Nephron (organoid): ENCODE measurements at regions not wholly inside any gene's neighbourhood (a gene's known extent, or its start where the extent isn't known, plus 50 kb on each side); places are given as distances from the start of the nearest gene placed in this dataset.

Source experiments
- H3K27ac Mint-ChIP-seq, 3 experiments: 2 replicates each; pipeline ENCODE4 v1.8.0; 2020; ENCODE audit warnings: mixed read lengths in 3 of 3, mild to moderate bottlenecking in 2 of 3, moderate library complexity in 1 of 3
- H3K27me3 Mint-ChIP-seq: 2 replicates; pipeline ENCODE4 v1.8.0; 2021; ENCODE audit warnings: low read depth, mild to moderate bottlenecking, moderate library complexity, mixed read lengths
- H3K36me3 Mint-ChIP-seq: 2 replicates; pipeline ENCODE4 v1.8.0; 2020; ENCODE audit warnings: low read depth, mixed read lengths
- H3K4me1 Mint-ChIP-seq: 2 replicates; pipeline ENCODE4 v1.8.0; 2020; ENCODE audit warnings: mixed read lengths
- H3K4me3 Mint-ChIP-seq, 3 experiments: 2 replicates each; pipeline ENCODE4 v1.8.0; 2020; ENCODE audit warnings: mild to moderate bottlenecking in 3 of 3, mixed read lengths in 3 of 3, moderate library complexity in 2 of 3
- H3K9me3 Mint-ChIP-seq: 2 replicates; pipeline ENCODE4 v1.8.0; 2020; ENCODE audit warnings: mixed read lengths
- CTCF ChIP-seq, 3 experiments: fragments of 200-600 bp; sonication (generic); IDR thresholded peaks; one replicate each; pipeline ENCODE4 v1.5.0; 2021; ENCODE audit warnings: antibody characterized with exemption in 3 of 3; ENCODE audit not compliant: unreplicated experiment in 3 of 3

- TF ChIP-seq CTCF (IDR thresholded peaks at IDR 0.05; ENCODE audit: unreplicated experiment in 3 of 3): no peak
- Mint-ChIP-seq H3K9me3 (peaks cover 14% of the 10 kb centered on the region), H3K4me1 (peaks cover 14% of the 10 kb centered on the region), H3K4me3 (no peak overlapping the region), H3K36me3 (no peaks in the 10 kb centered on the region), H3K27ac (peak overlapping the region in 1 of 3 experiments; percentile 38), H3K27me3 (peaks cover 27% of the 10 kb centered on the region)
Observed at GRCh38 chr20:60749804-60750602, 502.1 kb upstream of the CDH4 start.

- Mint-ChIP-seq H3K4me3 (no peak overlapping the region), H3K36me3 (no peaks in the 10 kb centered on the region), H3K27ac (no peak overlapping the region), H3K9me3 (peaks cover 11% of the 10 kb centered on the region), H3K27me3 (peaks cover 25% of the 10 kb centered on the region), H3K4me1 (peaks cover 14% of the 10 kb centered on the region)
- no peak for TF ChIP-seq CTCF (IDR thresholded peaks at IDR 0.05; ENCODE audit: unreplicated experiment in 3 of 3)
Observed at GRCh38 chr20:60750909-60751308, 501.2 kb upstream of the CDH4 start.

GRCh38 chr20:60751826-60752225 is 500.2 kb upstream of the CDH4 start:
- Mint-ChIP-seq H3K4me3 (no peak overlapping the region), H3K9me3 (peaks cover 11% of the 10 kb centered on the region), H3K36me3 (no peaks in the 10 kb centered on the region), H3K27me3 (peaks cover 19% of the 10 kb centered on the region), H3K27ac (no peak overlapping the region), H3K4me1 (peaks cover 14% of the 10 kb centered on the region)
- TF ChIP-seq CTCF (IDR thresholded peaks at IDR 0.05; ENCODE audit: unreplicated experiment in 3 of 3): no peak

- Mint-ChIP-seq H3K4me1 (peaks cover 14% of the 10 kb centered on the region), H3K4me3 (no peak overlapping the region), H3K27ac (no peak overlapping the region), H3K9me3 (peaks cover 13% of the 10 kb centered on the region), H3K36me3 (no peaks in the 10 kb centered on the region), H3K27me3 (peaks cover 19% of the 10 kb centered on the region)
- no peak for TF ChIP-seq CTCF (IDR thresholded peaks at IDR 0.05; ENCODE audit: unreplicated experiment in 3 of 3)
Observed at GRCh38 chr20:60752741-60753420, 499.2 kb upstream of the CDH4 start.

- peaks cover 14% of the 10 kb centered on the region for H3K4me1 Mint-ChIP-seq
- TF ChIP-seq CTCF (IDR thresholded peaks at IDR 0.05; ENCODE audit: unreplicated experiment in 3 of 3): no peak
- H3K9me3 Mint-ChIP-seq: peaks cover 7% of the 10 kb centered on the region
- H3K27me3 Mint-ChIP-seq: peaks cover 4% of the 10 kb centered on the region
- peak overlapping the region in 1 of 3 experiments; percentile 49 for H3K27ac Mint-ChIP-seq
- no peaks in the 10 kb centered on the region for H3K36me3 Mint-ChIP-seq
- no peak overlapping the region for H3K4me3 Mint-ChIP-seq
Observed at GRCh38 chr20:60754856-60755255, 497.2 kb upstream of the CDH4 start.
